WTC11 (cell line): ENCODE measurements at regions not wholly inside any gene's neighbourhood (a gene's known extent, or its start where the extent isn't known, plus 50 kb on each side); places are given as distances from the start of the nearest gene placed in this dataset.

Experiments used
- ATAC-seq: fragments of 200-7000 bp; cut with Tn5 transposase; 2 replicates; pipeline ENCODE4 v1.10.0; 2021; ENCODE audit warnings: mild to moderate bottlenecking, moderate library complexity
- CTCF ChIA-PET: fragments of 300-600 bp; sonication (Branson Sonifier 250); formaldehyde crosslinking; loops from one replicate; lab custom pipeline; 2021; ENCODE audit warnings: antibody characterized with exemption; lab: Charles Lee
- POLR2A ChIA-PET: fragments of 350-600 bp; sonication (Branson Sonifier 250); formaldehyde crosslinking; loops from one replicate; lab custom pipeline; 2021; ENCODE audit warnings: antibody characterized with exemption; lab: Charles Lee
- DNase-seq: peaks from one replicate; pipeline ENCODE4 v3.0.0; 2021; ENCODE audit warnings: low spot score
- H3K27ac Mint-ChIP-seq: 2 replicates; pipeline ENCODE4 v1.8.0; 2021; ENCODE audit warnings: mixed read lengths
- H3K27me3 Mint-ChIP-seq: 2 replicates; pipeline ENCODE4 v1.8.0; 2021; ENCODE audit warnings: low read depth, mild to moderate bottlenecking, moderate library complexity, mixed read lengths
- H3K36me3 Mint-ChIP-seq: 2 replicates; pipeline ENCODE4 v1.8.0; 2021; ENCODE audit warnings: mixed read lengths
- H3K4me1 Mint-ChIP-seq: 2 replicates; pipeline ENCODE4 v1.8.0; 2022; ENCODE audit warnings: mixed read lengths
- H3K4me3 Mint-ChIP-seq: 2 replicates; pipeline ENCODE4 v1.8.0; 2021; ENCODE audit warnings: mild to moderate bottlenecking, moderate library complexity, mixed read lengths
- H3K9me3 Mint-ChIP-seq: 2 replicates; pipeline ENCODE4 v1.8.0; 2021; ENCODE audit warnings: mixed read lengths
- AR ChIP-seq: fragments of 250-450 bp; sonication (Bioruptor Pico); IDR thresholded peaks from 2 replicates; pipeline ENCODE4 v1.9.0; 2021; ENCODE audit warnings: mild to moderate bottlenecking
- ATF3 ChIP-seq: sonication (generic); formaldehyde crosslinking; conservative IDR thresholded peaks from 2 replicates; pipeline ENCODE4 v1.8.1; 2022; ENCODE audit warnings: mild to moderate bottlenecking, missing genetic modification reagents
- CREM ChIP-seq: sonication (generic); formaldehyde crosslinking; IDR thresholded peaks from 2 replicates; pipeline ENCODE4 v1.8.1; 2022; ENCODE audit warnings: mild to moderate bottlenecking, missing genetic modification reagents, moderate library complexity
- E2F5 ChIP-seq: sonication (generic); formaldehyde crosslinking; IDR thresholded peaks from 2 replicates; pipeline ENCODE4 v1.8.1; 2022; ENCODE audit warnings: mild to moderate bottlenecking, moderate library complexity, missing genetic modification reagents
- GTF2I ChIP-seq: fragments of 250-450 bp; sonication (Bioruptor Pico); conservative IDR thresholded peaks from 2 replicates; pipeline ENCODE4 v1.4.0; 2021; ENCODE audit warnings: mild to moderate bottlenecking
- MAX ChIP-seq: sonication (generic); formaldehyde crosslinking; IDR thresholded peaks from 2 replicates; pipeline ENCODE4 v1.8.0; 2022; ENCODE audit warnings: mild to moderate bottlenecking, missing genetic modification reagents
- NFATC4 ChIP-seq: fragments of 250-450 bp; sonication (Bioruptor Pico); IDR thresholded peaks from 2 replicates; pipeline ENCODE4 v1.9.0; 2021; ENCODE audit warnings: mild to moderate bottlenecking
- NFYB ChIP-seq: sonication (generic); formaldehyde crosslinking; conservative IDR thresholded peaks from 2 replicates; pipeline ENCODE4 v1.8.0; 2022; ENCODE audit warnings: low read depth, missing genetic modification reagents
- NR1H2 ChIP-seq: sonication (generic); formaldehyde crosslinking; IDR thresholded peaks from 2 replicates; pipeline ENCODE4 v1.9.0; 2021; ENCODE audit warnings: mild to moderate bottlenecking, moderate library complexity, missing genetic modification reagents
- NR3C1 ChIP-seq: sonication (generic); formaldehyde crosslinking; conservative IDR thresholded peaks from 2 replicates; pipeline ENCODE4 v1.8.1; 2023; ENCODE audit warnings: low read depth, mild to moderate bottlenecking, missing genetic modification reagents
- PRDM15 ChIP-seq: sonication (generic); formaldehyde crosslinking; IDR thresholded peaks from 2 replicates; pipeline ENCODE4 v1.8.0; 2022; ENCODE audit warnings: missing genetic modification reagents
- RELA ChIP-seq: sonication (generic); formaldehyde crosslinking; IDR thresholded peaks from 2 replicates; pipeline ENCODE4 v1.8.1; 2022; ENCODE audit warnings: missing genetic modification reagents, mild to moderate bottlenecking, borderline replicate concordance
- SOX15 ChIP-seq: fragments of 250-450 bp; sonication (Bioruptor Pico); IDR thresholded peaks from 2 replicates; pipeline ENCODE4 v1.9.0; 2021; ENCODE audit warnings: mild to moderate bottlenecking
- STAT6 ChIP-seq: sonication (generic); formaldehyde crosslinking; conservative IDR thresholded peaks from 2 replicates; pipeline ENCODE4 v1.8.1; 2023; ENCODE audit warnings: mild to moderate bottlenecking, low read depth, missing genetic modification reagents, moderate library complexity
- TCF7 ChIP-seq: sonication (generic); formaldehyde crosslinking; IDR thresholded peaks from 2 replicates; pipeline ENCODE4 v1.8.0; 2022; ENCODE audit warnings: mild to moderate bottlenecking, low read depth, missing genetic modification reagents, moderate library complexity
- ZBTB43 ChIP-seq: sonication (generic); formaldehyde crosslinking; IDR thresholded peaks from 2 replicates; pipeline ENCODE4 v1.8.1; 2023; ENCODE audit warnings: mild to moderate bottlenecking, missing genetic modification reagents
- ZNF138 ChIP-seq: sonication (generic); formaldehyde crosslinking; conservative IDR thresholded peaks from 2 replicates; pipeline ENCODE4 v1.8.1; 2022; ENCODE audit warnings: mild to moderate bottlenecking, moderate library complexity, missing genetic modification reagents
- ZSCAN18 ChIP-seq: fragments of 250-450 bp; sonication (Bioruptor Pico); IDR thresholded peaks from 2 replicates; pipeline ENCODE4 v2.1.2; 2022; ENCODE audit warnings: mild to moderate bottlenecking, moderate library complexity

- no peaks in the 10 kb centered on the region for H3K36me3 Mint-ChIP-seq
- DNase-seq: no peak
- POLR2A ChIA-PET: no interaction called here
Observed at GRCh38 chr10:125230251-125230650, 69.9 kb upstream of the CTBP2 start.

More at GRCh38 chr10:125230251-125230650, 69.9 kb upstream of the CTBP2 start:
- Mint-ChIP-seq H3K4me3 (no peak overlapping the region), H3K27ac (no peak overlapping the region), H3K4me1 (peaks cover 35% of the 10 kb centered on the region), H3K27me3 (no peaks in the 10 kb centered on the region; the same call in 1 of the 2 replicates)
- TF ChIP-seq NFYB (CRISPR knock-in tag) (no peak), PRDM15 (CRISPR knock-in tag) (no peak), STAT6 (no peak), NR3C1 (CRISPR knock-in tag) (no peak), NR1H2 (CRISPR knock-in tag) (no peak), ZNF138 (CRISPR knock-in tag) (no peak), ATF3 (CRISPR knock-in tag) (no peak), TCF7 (CRISPR knock-in tag) (no peak), ZBTB43 (no peak), NFATC4 (no peak), RELA (no peak), CREM (CRISPR knock-in tag) (no peak), SOX15 (CRISPR knock-in tag) (no peak), AR (CRISPR knock-in tag) (no peak), MAX (CRISPR knock-in tag) (no peak), E2F5 (no peak), GTF2I (CRISPR knock-in tag) (no peak), ZSCAN18 (CRISPR knock-in tag) (no peak)
- TF ChIP-seq, all 79 proteins: peak for 0
- H3K9me3 Mint-ChIP-seq: 0 out of 2 replicates have a peak, but pooled peaks cover 3% of the 10 kb centered on the region
- CTCF ChIA-PET: no interaction called here
- ATAC-seq: no peak
